Left renal cortex interstitium (tissue), 4 donors: ENCODE measurements at regions not wholly inside any gene's neighbourhood (a gene's known extent, or its start where the extent isn't known, plus 50 kb on each side); places are given as distances from the start of the nearest gene placed in this dataset.
"Not testable (repeated sequence)": the region's sequence is repeated elsewhere in the genome, so short reads cannot be mapped to it uniquely, and the experiment has no call there.

Source experiments
- DNase-seq, 4 donors: peaks; one replicate each; pipeline ENCODE4 v3.0.0-alpha.2; 2013; ENCODE audit warnings: low read depth in 4 of 4, low spot score in 2 of 4, missing footprints in 1 of 4

DNA sequence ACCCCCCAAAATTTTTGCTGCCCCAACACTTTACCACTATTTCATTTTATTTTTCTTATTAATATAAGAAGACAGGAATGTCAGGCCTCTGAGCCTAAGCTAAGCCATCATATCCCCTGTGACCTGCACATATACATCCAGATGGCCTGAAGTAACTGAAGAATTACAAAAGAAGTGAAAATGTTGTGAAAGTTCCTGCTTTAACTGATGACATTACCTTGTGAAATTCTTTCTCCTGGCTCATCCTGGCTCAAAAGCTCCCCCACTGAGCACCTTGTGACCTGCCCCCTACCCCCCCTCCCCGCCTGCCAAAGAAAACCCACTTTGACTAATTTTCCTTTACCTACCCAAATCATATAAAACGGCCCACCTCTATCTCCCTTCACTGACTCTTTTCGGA is 200.3 kb upstream of the FKBP1C start:
- not testable (repeated sequence) for DNase-seq

DNA sequence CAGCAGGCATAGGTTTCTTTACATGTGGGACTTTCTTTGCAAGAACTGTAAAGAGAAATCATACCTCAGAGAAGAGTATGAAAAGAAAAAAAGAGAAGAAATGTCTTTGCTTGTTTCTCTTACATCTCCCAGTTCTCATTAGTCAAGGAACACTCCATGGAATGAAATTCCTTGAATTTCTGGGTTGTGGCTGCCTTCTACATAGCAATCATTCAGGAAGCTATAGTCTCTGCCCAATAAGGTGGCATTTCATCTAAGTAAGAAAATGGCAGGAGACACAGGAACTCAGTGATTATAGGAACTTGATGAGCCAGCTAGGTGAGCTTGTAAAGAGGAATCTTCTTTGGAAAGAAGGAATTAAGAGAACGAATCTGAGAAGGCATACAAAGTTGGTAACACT is 197.0 kb upstream of the FKBP1C start:
- DNase-seq: no peak

DNA sequence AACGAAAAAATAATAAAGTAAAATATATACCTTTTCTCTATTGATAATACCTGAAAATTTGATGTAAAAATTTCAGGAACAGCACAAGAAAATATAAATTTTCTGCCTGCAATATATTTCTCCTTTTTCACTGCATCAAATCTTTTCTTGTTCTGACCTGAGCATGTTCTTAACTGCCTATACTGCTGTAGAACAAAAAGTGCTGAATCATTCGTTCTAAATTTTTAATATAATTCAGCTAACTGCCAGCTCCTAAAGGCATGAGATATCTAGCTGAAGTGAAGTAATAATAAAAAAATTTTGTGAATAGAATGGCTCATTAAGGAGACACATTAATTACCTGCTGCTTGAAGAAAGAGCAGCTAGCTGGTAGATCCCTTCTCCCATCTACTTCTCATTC is 188.6 kb upstream of the FKBP1C start:
- DNase-seq: no peak

DNA sequence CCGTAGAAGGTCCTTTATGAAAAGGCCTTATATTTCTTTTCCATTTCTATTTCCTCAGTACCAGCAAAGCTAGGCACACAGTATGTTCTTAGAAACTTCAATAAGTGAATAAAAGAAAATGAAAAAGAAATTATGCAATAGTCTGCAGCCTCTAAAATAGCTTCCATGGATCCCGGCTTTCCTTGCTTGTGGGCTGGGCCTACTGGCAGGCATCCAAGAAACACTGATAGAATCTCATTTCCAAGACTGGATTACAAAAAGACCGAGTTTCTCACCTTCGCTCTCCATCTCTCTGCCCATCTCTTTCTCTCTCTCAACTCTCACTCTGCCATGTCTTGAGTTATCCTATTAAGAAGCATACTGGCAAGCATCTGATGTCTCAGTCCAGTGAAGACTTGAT is 187.5 kb upstream of the FKBP1C start:
- DNase-seq: no peak

DNA sequence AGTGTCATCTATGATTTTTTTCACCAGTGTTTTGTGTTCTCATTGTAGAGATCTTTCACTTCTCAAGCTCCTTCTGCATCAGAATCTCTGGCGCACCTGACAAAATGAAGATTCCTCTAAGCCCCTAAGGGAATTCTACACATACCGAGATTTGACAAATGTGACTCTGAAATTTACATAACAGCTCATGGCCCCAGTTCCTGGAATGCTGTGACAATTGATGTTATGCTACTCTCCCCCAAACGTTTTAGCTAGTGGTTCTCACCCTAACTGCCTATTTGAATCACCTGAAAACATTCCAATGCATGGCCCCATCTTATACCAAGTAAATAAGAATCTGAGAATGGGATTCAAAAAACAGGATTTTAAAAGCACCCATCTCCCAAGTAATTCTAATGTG is 162.1 kb upstream of the FKBP1C start:
- DNase-seq: no peak

DNA sequence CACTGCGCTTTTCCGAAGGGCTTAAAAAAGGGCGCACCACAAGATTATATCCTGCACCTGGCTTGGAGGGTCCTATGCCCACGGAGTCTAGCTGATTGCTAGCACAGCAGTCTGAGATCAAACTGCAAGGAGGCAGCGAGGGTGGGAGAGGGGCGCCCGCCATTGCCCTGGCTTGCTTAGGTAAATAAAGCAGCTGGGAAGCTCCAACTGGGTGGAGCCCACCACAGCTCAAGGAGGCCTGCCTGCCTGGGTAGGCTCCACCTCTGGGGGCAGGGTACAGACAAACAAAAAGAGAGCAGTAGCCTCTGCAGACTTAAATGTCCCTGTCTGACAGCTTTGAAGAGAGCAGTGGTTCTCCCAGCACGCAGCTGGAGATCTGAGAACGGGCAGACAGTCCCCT is 158.1 kb upstream of the FKBP1C start:
- DNase-seq: not testable (repeated sequence)

DNA sequence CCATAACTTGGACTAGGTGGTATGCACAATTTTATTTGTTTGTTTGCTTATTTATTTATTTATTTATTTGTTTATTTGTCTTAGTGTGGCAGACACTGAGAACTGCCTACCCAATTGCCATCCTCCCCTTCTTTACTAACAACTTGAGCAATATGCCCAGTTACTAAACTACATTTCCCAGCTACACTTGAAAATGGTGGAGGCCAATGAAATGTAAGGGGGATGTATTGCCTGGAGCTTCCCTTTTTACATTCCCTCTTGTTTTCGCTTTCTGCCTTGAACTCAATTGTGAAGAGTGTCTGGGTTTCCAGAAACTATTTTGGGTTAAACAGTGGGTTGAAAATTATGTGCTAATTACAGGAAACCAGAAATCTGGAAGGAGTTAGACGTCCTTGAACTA is 152.7 kb upstream of the FKBP1C start:
- DNase-seq: no peak

DNA sequence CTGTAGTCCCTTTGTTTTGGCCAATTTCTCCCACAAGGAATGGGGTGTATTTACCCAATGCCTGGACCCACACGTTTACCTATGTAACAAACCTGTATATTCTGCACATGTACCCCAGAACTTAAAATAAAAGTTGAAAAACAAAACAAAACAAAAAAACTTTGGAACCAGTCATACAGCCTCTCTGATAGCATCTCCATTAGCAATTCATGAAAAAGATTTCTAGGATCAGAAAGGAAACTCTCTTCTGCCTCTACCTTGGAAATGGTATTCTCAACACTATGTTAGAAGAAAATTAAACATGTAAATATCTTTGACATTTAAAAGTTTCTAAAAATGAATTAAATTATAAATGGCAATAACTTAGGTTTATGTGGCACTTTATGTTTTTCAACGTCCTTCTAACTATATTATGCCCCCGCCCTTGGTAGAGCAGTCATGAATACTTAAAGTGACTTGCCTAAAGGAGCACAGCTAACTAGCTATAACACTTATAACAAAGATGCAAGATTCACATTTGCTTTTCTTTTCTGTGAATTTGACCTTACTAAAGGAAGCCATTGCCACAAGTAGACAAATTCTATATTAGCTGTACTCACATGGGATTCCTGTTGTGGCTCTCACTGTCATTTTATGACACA is 147.5 kb upstream of the FKBP1C start:
- no peak for DNase-seq

DNA sequence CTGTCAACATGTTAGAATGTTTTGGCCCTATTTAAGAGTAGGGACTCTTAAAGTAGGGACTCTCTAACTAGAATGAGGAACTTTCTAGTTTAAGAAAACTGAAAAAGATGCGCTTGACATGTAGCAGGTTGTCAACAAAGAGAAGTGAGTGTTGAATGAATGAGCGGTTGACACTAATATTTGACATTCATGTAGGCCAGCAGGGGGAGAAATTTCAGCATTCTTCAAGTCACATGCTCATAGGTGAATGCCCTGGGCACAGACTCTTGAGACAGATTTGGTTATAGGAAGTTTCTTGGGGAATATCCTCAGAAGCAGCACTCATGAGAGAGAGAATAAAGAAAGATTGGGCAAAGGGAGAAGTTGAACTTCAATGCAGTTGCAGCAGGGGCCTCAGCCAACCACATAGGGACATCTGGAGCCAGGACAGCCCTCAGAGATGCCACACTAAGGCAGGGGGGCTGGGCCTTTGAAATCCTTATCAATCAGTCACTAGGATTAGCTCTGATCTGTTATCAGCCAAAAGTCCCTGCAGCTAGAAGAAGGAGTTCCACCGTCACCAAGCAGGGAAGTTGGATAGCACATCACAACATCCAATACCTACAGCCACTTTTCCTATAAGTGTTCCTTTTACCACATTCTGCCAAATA is 145.1 kb upstream of the FKBP1C start:
- no peak for DNase-seq

DNA sequence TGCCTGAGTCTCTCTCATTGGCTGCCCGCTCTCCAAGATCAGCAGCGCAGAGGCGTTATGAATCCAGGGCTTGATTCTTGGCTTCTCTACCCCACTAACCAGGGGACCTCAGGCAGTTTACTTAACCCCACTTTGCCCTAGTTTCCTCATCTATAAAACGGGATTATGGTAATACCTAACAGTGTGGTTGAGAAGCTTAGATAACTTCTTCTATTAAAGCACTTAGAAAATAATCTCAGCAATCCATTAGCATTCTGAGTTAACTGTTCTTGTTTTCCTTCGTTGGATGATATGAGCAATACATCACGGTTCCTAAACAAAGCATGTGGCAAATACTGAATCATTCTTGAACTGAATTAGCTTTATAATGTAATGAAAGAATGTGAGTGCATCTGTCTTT is 116.3 kb upstream of the FKBP1C start:
- DNase-seq: no peak

DNA sequence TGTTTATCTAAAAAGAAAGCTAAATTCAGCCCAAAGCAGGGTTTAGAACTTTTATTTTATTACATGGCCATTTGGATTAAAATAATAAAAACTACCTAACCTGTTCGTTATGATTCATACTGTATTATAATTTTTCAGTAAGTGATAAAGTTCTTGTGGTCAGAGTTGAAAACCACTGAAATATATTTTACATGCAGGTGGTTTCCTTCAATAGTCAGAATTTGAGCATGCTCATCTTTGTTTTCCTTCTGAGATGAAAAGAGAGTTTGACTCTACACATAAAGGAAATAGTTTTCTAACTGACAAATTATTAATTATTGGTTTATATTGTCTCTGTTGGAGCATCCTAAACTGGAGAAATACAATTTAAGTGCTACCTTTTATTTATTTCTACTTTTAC is 114.0 kb upstream of the FKBP1C start:
- DNase-seq: no peak

DNA sequence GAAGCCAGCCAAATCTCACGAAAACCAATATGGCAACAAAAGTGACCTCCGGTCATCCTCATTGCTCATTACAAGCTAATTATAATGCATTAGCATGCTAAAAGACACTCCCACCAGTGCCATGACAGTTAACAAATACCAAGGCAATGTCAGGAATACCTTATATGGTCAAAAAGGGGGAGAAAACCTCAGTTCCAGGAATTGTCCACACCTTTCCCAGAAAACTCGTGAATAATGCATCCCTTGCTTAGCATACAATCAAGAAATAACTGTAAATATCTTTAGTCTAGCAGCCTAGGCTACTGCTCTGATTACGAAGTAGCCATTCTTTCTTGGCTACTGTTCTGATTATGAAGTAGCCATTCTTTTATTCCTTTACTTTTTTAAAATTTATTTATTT is 112.5 kb upstream of the FKBP1C start:
- DNase-seq: no peak

DNA sequence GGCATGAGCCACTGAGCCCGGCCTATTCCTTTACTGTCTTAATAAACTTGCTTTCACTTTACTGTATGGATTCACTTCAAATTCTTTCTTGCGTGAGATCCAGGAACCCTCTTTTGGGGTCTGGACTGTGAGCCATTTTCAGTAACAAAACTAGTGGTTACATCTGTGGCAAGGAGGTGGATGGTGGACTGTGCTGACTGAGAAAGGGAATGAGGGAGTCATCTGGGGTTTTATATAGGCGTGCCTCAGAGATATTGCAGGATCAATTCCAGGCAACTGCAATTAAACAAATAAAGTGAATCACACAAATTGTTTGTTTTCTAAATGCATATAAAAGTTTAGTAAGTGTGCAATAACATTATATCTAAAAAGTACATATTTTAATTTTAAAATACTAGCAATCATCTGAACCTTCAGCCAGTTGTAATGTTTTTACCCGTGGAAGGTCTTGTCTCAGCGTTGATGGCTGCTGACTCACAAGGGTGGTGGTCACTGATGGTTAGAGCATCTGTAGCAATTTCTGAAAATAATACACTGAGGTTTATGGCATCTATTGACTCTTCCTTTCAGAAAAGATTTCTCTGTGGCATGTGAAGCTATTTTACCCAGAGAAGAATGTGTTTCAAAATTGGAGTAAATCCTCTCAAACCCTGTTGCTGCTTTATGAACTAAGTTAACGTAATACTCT is 111.4 kb upstream of the FKBP1C start:
- DNase-seq: no peak

DNA sequence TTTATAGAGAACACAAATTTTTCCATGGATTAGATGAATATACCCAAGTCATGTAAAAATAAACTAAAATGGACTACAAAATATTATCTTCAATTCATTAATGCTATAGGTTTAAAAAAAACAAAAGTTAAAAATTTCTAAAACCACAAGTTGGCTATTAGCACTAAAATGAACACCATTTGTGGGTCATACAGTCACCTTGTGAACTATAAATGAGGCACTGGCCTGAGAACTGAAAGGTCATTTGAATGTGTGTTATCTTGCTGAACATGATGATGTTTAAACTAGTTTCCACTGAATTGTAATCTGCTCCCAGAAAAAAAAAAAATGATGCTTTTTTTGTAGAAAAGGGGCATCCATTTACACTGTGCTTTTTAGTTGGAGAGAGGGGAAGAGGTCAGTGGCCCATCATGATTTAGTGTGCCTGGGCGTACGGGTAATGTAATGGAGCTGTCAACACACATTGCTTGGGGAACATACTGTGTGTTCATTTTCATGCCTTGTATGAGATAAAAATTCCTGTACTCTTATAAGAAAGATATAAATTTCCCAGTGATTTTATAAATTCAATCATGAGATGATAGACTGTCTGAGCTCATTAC is 96.6 kb upstream of the FKBP1C start:
- no peak for DNase-seq

DNA sequence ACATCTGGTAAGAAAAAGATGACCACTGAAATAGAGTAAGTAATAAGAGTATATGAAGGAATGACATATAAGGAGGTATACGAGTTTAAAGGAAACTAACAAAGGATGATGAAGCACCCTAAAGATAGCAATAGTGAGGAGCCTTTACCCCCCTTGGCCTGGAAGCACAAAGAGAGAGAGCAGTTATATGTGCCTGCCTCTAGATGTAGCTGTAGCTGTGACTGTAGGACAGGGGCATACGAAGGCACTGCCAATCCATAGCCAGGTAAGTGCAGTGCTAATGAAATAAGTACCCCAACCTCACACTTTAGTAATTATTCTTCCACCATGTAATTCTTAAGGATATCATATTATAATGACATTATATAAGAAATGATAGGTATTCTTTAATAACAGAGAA is 90.1 kb upstream of the FKBP1C start:
- DNase-seq: no peak

DNA sequence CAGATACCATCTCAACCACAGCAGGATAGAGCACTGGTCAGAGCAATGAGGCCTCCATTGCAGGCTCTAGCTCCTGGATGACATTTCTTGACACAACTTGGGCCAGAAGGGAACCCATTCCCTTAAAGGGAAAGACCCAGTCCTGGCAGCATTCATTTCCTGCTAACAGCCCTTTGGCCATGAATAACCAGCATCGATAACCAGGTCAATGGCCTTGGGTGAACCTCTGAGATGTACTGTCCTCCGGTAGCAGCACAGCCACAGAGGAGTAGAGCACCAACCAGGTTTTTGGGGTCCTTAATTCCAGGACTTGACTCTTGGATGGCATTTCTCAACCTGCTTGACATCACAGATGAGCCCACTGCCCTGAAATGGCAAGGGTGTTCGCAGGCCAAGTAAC is 71.2 kb upstream of the FKBP1C start:
- DNase-seq: no peak

DNA sequence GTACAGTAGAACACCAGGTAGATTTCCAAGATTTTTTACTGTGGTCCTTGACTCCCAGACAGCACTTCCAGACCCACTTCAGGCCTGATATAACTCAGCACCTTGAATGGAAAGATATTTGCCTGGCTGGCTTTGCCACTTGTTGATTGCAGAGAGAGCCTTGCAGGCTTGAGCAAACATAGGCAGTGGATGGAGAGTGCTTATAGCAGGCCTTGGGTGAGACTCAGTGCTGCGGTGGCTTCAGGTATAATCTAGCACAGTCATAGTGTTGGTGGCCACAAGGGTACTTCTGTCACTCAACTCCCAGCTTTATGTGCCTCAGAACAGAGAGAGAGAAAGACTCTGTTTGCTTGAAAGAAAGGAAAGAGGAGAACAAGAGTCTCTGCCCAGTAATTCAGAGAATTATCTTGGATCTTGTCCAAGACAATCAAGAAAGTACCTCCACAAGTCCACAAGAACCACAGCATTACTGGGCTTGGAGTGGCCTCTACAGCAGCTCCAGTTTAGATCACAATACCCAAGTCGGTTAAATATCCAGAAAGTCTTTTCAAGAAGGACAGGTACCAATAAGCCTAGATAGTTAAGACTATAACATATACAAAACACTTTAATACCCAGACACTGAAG is 70.5 kb upstream of the FKBP1C start:
- no peak for DNase-seq

DNA sequence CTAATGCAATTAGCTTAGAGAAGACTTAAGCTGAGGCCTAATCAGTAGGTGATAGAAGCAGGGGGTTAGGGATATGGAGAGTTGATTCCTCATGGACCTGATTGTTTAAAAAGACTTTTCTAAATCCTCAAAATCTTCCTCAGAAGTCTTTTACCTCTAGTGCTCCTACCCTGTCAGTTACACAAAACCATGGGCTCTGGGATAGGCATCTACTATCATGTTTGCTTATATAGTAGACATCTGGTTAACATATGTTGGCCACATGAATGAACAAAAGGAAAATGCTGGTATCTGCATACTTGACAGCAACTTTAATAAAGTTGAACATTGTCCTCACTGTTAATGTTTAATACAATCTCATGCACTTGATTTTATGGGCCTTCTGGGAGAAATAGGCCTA is 61.5 kb upstream of the FKBP1C start:
- DNase-seq: no peak

DNA sequence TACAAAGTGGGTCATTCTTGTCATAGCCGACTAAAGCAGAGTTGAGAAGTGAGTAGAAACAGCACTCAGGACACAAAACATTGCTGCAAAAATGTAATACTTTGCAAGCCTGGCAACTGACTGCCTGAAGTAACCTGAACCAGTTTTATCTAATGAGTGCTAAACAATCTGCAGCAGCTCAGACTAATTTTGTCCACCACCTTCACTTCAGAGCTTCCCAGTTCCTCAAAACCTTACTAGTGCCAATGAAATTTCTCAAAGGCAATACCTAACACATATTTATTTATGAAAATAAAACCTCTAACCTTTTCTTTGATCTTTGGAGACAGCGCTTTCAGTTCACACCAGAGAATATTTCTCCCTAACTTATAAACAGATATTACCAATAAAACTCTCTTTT is 56.7 kb upstream of the FKBP1C start:
- no peak for DNase-seq
